Right renal cortex interstitium (tissue), 3 donors: ENCODE measurements at regions not wholly inside any gene's neighbourhood (a gene's known extent, or its start where the extent isn't known, plus 50 kb on each side); places are given as distances from the start of the nearest gene placed in this dataset.

Experiments used
- DNase-seq, 3 donors: peaks; one replicate each; pipeline ENCODE4 v3.0.0-alpha.2; 2013; ENCODE audit warnings: low read depth in 3 of 3, low spot score in 2 of 3

DNA sequence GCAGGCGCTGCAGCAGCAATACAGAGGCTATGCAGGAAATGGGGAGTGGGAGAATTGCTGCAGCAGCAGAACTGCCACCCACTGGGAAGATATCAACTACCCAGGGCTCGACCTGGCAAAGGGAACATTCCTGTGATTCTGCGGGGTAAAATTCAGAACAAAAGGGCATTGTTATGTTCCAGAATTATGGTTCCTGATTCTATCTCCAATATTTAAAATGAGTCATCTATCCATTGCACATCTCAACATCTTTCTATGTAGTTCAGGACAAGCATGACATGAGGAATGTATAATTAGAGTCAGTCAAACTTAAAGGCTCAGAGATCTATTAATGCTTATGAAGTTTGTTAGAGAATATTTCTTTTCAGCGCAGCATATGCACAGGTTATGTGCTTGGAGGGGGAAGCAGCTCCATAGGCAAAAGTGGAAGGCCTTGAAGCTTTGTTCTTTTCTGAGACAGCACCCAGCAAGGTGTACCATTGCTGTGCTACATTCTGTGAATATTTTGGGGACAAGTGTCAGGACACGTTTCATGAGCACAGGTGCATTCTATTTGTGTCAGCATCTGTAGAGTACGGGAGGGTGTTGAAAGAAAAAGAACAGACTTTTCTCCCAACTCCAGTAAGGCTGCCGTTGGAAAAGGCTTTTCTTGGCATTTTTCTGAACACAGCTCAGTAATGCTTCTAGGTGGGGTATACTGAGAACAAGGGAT lies 395.6 kb upstream of the MPDZ start:
- no peak for DNase-seq

DNA sequence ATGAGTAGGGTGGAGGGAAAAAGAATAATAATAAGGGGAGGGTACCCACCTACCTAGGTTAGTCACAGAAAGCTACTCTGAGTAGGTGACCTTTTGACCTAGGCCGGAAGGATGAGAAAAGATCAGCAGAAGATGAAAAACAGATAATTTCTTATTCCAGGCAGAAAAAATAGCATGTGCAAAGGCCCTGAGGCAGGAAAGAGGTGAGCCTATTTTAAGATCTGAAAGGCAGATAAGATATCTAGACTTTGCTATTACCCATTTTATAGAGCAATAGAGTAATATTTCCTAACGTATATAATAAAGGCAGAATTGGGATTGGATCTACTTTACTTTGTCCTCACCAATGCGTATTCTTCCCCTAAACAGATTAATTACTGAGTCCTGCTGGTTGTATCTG lies 393.9 kb upstream of the MPDZ start:
- no peak for DNase-seq

- DNase-seq, result no peak
These were observed 386.1 kb upstream of the MPDZ start for GRCh38 chr9:13665418-13666066.

GRCh38 chr9:13661014-13661413 lies 381.5 kb upstream of the MPDZ start:
- DNase-seq, result no peak

GRCh38 chr9:13651969-13652663 lies 372.6 kb upstream of the MPDZ start:
- DNase-seq, result no peak

DNA sequence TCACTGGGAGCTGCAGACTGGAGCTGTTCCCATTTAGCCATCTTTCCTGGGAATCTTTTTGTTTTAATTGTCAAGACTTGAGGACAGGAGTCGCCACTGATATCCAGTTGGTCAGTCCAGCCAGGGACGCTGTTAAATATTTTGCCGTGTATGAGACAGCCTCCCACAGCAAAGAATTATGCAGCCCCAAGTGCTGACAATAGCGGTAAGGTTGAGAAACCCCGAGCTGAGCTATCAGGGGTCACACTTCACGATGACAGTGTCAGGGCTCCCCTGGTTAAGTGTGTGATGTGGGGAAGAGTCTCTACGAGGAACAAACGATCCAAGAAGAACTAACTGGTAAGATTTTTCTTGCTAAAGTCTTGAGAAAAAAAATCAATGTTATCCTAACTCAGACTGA lies 372.0 kb upstream of the MPDZ start:
- no peak for DNase-seq

DNA sequence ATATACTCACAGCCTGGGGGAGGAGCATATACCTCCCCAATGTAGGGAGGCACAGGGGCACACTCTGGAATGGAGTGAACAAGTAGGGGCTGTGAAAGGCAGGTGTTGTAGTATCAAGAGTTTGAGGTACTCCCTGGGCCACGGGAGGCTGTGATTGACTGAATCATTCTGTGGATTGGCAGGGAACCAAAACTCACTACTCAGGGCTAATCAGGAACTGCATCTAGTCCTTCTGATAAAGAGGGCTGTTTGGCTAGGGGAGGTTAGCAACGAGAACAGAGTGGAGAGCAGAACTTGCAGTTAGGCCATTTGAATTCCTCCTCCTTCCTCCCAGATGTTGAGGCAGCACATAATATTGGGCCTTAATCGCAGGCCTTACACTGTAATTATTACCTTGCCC lies 369.2 kb upstream of the MPDZ start:
- DNase-seq, result no peak

DNA sequence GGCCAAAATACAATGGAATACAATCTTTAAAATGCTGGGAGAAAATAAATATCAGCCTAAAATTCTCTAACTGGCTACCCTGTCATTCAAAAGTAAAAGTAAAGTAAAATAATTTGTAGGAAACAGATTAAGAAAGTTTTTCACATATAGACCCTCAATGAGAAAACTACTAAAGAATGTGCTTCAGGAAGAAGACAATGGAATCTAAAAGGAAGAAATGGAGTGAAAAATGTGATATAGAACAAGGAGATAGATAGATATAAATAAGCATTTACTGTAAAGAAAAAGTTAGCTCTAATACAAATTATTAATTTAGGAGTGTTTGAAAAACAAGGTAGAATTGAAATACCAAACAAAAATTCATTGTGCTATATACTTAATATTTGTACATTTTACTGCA lies 368.6 kb upstream of the MPDZ start:
- no peak for DNase-seq

DNA sequence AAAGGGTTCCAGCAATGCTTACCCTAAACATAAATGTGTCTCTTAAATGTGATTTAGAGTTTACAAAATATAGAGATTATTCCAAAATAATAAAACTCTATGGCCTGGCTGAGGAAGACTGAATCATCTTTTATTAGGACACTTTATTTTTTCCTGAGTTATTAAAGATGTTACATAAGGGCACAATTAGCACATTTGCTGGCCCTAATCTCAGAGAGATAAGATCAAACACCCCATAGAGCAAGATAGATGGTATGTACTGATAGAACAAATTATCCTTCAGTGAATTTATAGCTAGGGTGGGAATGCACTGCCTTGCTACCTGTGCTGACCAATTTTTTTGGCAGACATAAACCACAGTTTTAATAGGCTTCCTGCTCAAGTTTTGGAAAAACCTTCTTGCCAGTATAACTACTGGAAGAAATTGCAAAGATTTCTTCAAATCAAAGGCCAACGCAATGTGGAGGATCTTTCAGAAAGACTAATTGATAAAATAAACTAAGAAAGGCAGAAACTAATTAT lies 367.1 kb upstream of the MPDZ start:
- no peak for DNase-seq

GRCh38 chr9:13645557-13645956 lies 366.1 kb upstream of the MPDZ start:
- DNase-seq, result no peak

DNA sequence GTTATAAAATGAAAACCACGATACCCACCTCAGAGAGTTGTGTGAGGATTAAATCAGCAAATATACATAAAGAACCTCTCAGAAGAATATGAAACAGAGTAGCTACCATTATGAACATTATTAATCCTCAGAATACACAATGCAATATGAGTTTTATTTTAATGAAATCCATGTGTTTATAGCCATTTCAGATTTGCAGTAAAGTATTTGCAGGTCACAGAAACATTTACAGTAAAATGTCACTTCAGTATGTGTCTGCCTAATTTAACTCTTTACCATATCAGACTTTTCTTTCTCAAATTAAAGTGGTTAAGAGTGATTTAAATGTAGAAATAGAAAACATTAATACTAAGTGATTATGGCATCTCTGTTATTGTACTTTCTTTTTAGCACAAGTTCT lies 365.2 kb upstream of the MPDZ start:
- DNase-seq, result no peak

DNA sequence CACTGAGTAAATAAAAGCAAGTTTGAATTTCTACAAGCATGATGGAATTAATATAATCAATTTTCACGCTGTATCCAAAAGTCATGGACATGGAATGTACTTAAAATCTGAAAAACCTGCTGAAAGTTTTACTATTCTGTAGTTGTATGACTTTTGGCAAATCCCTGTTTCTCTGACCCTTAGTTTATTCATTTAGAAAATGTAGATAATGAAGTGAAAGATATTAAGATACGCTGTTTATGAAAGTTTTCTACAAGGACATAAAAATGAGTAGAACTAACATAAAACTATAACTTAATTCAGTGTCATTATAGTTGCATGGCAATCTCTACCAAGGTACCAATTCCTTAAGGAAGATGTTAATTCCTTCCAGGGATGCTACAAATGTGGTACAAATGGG lies 363.2 kb upstream of the MPDZ start:
- no peak for DNase-seq

DNA sequence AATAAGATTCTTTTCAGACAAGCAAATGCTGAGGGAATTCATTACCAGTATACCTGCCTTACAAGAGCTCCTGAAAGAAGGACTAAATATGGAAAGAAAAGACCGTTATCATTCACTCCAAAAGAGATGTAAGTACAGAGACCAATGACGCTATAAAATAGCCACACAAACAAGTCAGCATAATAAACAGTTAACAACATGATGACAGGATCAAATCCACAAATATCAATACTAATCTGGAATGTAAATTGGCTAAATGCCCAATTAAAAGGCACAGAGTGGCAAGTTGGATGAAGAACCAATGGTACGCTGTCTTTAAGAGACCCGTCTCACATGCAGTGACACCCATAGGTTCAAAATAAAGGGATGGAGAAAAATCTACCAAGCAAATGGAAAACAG lies 349.6 kb upstream of the MPDZ start:
- DNase-seq, result no peak

- DNase-seq, result no peak
These were observed 349.0 kb upstream of the MPDZ start for GRCh38 chr9:13628526-13628925.

GRCh38 chr9:13627502-13627901 lies 348.0 kb upstream of the MPDZ start:
- DNase-seq, result no peak

DNA sequence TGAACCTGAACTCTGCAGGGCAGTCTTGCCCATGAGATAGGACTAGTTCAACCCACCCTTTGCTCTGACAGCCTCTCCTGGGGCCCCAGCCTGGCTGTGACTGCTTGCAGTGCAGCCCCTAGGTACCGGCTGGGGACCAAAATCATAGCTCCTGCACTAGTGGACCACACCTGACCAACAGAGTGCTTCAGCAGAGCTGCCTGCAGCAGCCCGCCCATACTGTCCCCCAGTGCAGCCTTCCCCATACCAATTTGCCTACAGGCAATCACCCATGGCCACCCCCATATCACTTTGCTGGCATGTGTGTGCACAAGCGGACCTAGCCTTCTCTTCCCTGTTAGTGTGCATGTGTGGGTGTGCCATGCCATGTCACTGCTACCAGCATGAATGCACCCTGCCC lies 347.6 kb upstream of the MPDZ start:
- DNase-seq, result no peak

DNA sequence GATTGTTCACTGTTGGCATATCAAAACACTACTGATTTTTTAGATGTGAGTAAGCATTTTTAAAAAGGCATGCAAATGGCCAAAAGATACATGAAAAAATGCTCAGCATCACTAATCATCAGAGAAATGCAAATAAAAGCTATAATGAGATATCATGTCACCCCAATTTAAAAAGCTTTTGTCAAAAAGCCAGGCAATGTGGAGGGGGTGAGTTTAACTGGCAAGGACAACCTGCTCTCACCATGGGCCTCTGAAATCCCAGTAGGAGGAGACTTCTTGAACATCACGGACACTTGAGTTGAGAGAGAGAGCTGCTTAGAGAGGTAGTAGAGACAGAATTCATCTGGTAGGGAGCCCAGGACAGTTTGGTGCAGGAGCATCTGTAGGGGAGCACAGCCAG lies 347.1 kb upstream of the MPDZ start:
- no peak for DNase-seq

- DNase-seq, result no peak
These were observed 342.5 kb upstream of the MPDZ start for GRCh38 chr9:13621872-13622564.

DNA sequence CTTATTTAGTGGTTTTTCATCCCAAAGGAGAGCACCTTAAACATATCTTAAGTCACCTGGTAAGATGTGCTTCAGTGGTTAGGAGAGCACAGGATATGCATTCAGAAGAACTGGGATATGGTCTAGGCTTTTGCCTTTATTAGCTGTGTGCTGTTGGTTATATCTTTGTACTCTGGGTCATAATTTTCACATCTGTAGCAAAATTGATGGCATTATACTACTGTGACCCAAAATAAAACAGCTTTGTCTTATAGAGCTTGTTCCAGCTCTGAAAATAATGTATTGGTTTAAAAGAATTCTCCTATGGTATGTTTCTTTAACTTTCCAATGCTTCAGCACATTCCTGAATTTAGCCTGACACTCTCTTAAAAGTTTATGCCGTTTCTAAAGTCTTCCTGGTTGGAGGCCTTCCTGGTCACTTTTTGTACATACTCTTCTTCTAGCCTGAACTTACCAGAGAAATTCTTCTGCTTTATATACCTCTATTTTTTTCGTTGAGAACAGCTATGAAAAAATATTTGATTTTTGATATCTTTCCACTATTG lies 337.1 kb upstream of the MPDZ start:
- DNase-seq, result no peak

DNA sequence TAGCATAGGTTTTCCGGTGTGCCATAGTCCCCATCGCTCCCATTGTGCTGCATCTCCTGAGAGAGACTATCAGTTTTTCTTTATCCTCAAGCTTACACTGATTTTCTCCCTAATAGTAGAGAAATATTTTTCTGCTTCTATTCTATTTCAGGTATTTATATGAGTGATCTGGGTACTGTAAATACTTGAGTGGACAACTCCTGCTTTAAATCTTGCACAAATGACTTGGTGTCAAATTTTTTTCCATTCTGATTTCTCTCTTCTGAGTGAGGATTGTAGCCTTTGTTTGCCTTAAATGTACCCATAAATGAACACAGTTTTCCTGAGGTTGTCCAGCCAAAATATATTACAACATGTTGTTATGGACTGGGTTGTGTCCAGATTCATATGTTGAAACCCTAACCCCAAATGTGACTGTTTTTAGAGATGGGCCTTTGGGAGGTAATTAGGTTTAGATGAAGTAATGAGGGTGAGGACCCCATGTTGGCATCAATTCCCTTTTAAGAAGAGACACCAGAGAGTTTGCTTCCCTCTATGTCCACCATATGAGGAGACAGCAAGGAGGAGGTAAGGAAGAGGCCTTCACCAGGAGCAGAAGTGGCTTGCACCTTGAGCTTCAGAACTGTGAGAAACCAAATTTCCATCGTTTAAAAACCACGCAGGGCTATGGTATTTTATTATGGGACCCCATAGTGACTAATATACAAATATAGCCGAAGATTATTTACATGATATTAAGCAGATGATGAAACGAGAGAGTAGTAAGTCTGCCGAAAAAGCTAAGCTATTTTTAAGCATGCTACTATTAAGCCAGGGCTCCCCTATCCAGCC lies 336.4 kb upstream of the MPDZ start:
- DNase-seq, result no peak
